Loucy (cell line): ENCODE measurements at regions not wholly inside any gene's neighbourhood (a gene's known extent, or its start where the extent isn't known, plus 50 kb on each side); places are given as distances from the start of the nearest gene placed in this dataset.

ENCODE experiments used
- CTCF ChIP-seq: fragments of 200-600 bp; sonication (generic); conservative IDR thresholded peaks from 2 replicates; pipeline ENCODE4 v1.5.1; 2014; ENCODE audit warnings: mild to moderate bottlenecking, antibody characterized with exemption, low read length
- EZH2phosphoT487 ChIP-seq: fragments of 200-600 bp; IDR thresholded peaks from 2 replicates; pipeline ENCODE4 v1.6.1; 2018; ENCODE audit warnings: antibody characterized with exemption, mild to moderate bottlenecking, moderate library complexity, borderline replicate concordance

- TF ChIP-seq CTCF: no peak
- no peak for TF ChIP-seq EZH2phosphoT487
Observed at GRCh38 chr14:38735005-38735404, 368.0 kb downstream of the SEC23A start.
